ENCODE measurements at regions not wholly inside any gene's neighbourhood (a gene's known extent, or its start where the extent isn't known, plus 50 kb on each side); places are given as distances from the start of the nearest gene placed in this dataset.
"Not testable (repeated sequence)": the region's sequence is repeated elsewhere in the genome, so short reads cannot be mapped to it uniquely, and the experiment has no call there.

GRCh38 chr3:102034639-102035451 is 185.5 kb downstream of the NFKBIZ start:
- intact Hi-C loops (cut with micrococcal nuclease) = no loop called here

- intact Hi-C loops (cut with micrococcal nuclease) = no loop called here
These were observed 186.7 kb downstream of the NFKBIZ start for GRCh38 chr3:102036017-102036416.

- intact Hi-C loops (cut with micrococcal nuclease) = no loop called here
These were observed 187.2 kb downstream of the NFKBIZ start for GRCh38 chr3:102036472-102036871.

GRCh38 chr3:102037209-102037608 is 187.9 kb downstream of the NFKBIZ start:
- intact Hi-C loops (cut with micrococcal nuclease) = no loop called here

- intact Hi-C loops (cut with micrococcal nuclease) = no loop called here
These were observed 188.5 kb downstream of the NFKBIZ start for GRCh38 chr3:102037791-102038190.

- intact Hi-C loops (cut with micrococcal nuclease) = no loop called here
These were observed 189.3 kb downstream of the NFKBIZ start for GRCh38 chr3:102038477-102039142.

GRCh38 chr3:102040144-102040543 is 190.8 kb downstream of the NFKBIZ start:
- intact Hi-C loops (cut with micrococcal nuclease) = not testable (repeated sequence)

GRCh38 chr3:102053375-102053989 is 204.2 kb downstream of the NFKBIZ start:
- intact Hi-C loops (cut with micrococcal nuclease) = no loop called here

GRCh38 chr3:102054543-102055080 is 205.3 kb downstream of the NFKBIZ start:
- intact Hi-C loops (cut with micrococcal nuclease) = loop anchor here (5.0 kb wide), 1 partner anchor 242 kb away; no protein-coding TSS in a partner anchor

- intact Hi-C loops (cut with micrococcal nuclease) = loop anchor here (1.0 to 5.0 kb wide), 6 partner anchors 35 to 246 kb away; no protein-coding TSS in a partner anchor
These were observed 208.6 kb downstream of the NFKBIZ start for GRCh38 chr3:102057781-102058421.

GRCh38 chr3:102059145-102059943 is 210.0 kb downstream of the NFKBIZ start:
- intact Hi-C loops (cut with micrococcal nuclease) = loop anchor here (2.0 to 5.0 kb wide), 3 partner anchors 33 to 247 kb away; no protein-coding TSS in a partner anchor

- intact Hi-C loops (cut with micrococcal nuclease) = no loop called here
These were observed 211.5 kb downstream of the NFKBIZ start for GRCh38 chr3:102060814-102061213.

- intact Hi-C loops (cut with micrococcal nuclease) = no loop called here
These were observed 214.3 kb downstream of the NFKBIZ start for GRCh38 chr3:102063572-102063971.

GRCh38 chr3:102066470-102066869 is 217.2 kb downstream of the NFKBIZ start:
- intact Hi-C loops (cut with micrococcal nuclease) = no loop called here

- intact Hi-C loops (cut with micrococcal nuclease) = no loop called here
These were observed 219.0 kb downstream of the NFKBIZ start for GRCh38 chr3:102068327-102068726.

- intact Hi-C loops (cut with micrococcal nuclease) = no loop called here
These were observed 219.4 kb downstream of the NFKBIZ start for GRCh38 chr3:102068736-102069135.

- intact Hi-C loops (cut with micrococcal nuclease) = no loop called here
These were observed 219.9 kb downstream of the NFKBIZ start for GRCh38 chr3:102069211-102069662.

GRCh38 chr3:102074946-102075345 is 225.6 kb downstream of the NFKBIZ start:
- intact Hi-C loops (cut with micrococcal nuclease) = no loop called here

- intact Hi-C loops (cut with micrococcal nuclease) = no loop called here
These were observed 229.1 kb downstream of the NFKBIZ start for GRCh38 chr3:102078401-102078800.
